ENCODE measurements at regions not wholly inside any gene's neighbourhood (a gene's known extent, or its start where the extent isn't known, plus 50 kb on each side); places are given as distances from the start of the nearest gene placed in this dataset.

DNA sequence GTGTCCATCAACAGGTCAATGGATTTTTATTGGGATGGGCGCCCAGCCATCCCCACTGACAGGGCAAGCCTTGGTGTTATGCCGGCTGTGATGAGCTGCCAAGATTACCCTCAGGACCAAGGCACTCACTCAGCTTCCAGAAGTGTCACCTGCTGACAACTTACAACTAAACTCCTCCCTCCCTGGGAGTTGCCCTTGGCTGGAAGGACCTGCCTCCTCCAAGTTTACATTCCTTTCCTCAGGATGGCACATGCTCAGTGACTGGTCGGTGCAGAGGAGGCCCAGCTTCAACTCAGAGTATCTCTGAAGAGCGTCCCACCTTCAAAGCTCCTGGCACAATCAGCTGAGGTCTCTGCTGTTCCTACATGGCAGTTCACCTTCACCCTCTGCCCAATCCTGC, 52.5 kb upstream of the ZBTB43 start:
- TF ChIP-seq POLR2AphosphoS5 (IDR thresholded peaks at IDR 0.05; ENCODE audit: low read depth, low read length) (no peak), POLR2A (IDR thresholded peaks at IDR 0.05; ENCODE audit: low read depth, low read length) (no peak), SPI1 (IDR thresholded peaks at IDR 0.05; ENCODE audit: low read depth, low read length) (no peak), TAF1 (IDR thresholded peaks at IDR 0.05; ENCODE audit: low read depth, low read length) (no peak), PAX5 (IDR thresholded peaks at IDR 0.05; ENCODE audit: insufficient read depth, low read length, severe bottlenecking) (no peak)

All from GM12891 (cell line).